Osteoblast (primary cell): ENCODE measurements at regions not wholly inside any gene's neighbourhood (a gene's known extent, or its start where the extent isn't known, plus 50 kb on each side); places are given as distances from the start of the nearest gene placed in this dataset.

Experiments used
- DNase-seq: peaks from one replicate; pipeline ENCODE4 v3.0.0; 2011; ENCODE audit warnings: low spot score, mixed read lengths; ENCODE audit not compliant: insufficient read length; ENCODE audit errors: missing footprints
- H2AFZ ChIP-seq: 2 replicates; pipeline ENCODE4 v1.6.0; 2011; ENCODE audit warnings: mild to moderate bottlenecking, low read length
- H3K27ac ChIP-seq: 2 replicates; pipeline ENCODE4 v1.5.1; 2011; ENCODE audit warnings: mild to moderate bottlenecking, low read depth, low read length, moderate library complexity
- H3K27me3 ChIP-seq: 2 replicates; pipeline ENCODE4 v1.6.0; 2012; ENCODE audit warnings: mild to moderate bottlenecking, control low read depth, inconsistent platforms, low read length, moderate library complexity; ENCODE audit not compliant: insufficient read depth
- H3K36me3 ChIP-seq: 2 replicates; pipeline ENCODE4 v1.5.1; 2011; ENCODE audit warnings: mild to moderate bottlenecking, low read length, control low read depth, moderate library complexity; ENCODE audit not compliant: insufficient read depth
- H3K4me1 ChIP-seq: 2 replicates; pipeline ENCODE4 v1.5.1; 2011; ENCODE audit warnings: mild to moderate bottlenecking, low read length, control low read depth, moderate library complexity; ENCODE audit not compliant: insufficient read depth
- H3K4me2 ChIP-seq: 2 replicates; pipeline ENCODE4 v1.6.0; 2011; ENCODE audit warnings: mild to moderate bottlenecking, low read length; ENCODE audit not compliant: insufficient read depth
- H3K4me3 ChIP-seq: fragments of 200-600 bp; sonication (generic); 3 replicates; pipeline ENCODE4 v1.5.1; 2012; ENCODE audit warnings: mild to moderate bottlenecking, low read length, inconsistent platforms; ENCODE audit not compliant: insufficient read depth
- H3K79me2 ChIP-seq: 2 replicates; pipeline ENCODE4 v1.6.0; 2012; ENCODE audit warnings: mild to moderate bottlenecking, low read length, control low read depth, inconsistent platforms; ENCODE audit not compliant: insufficient read depth
- H3K9me3 ChIP-seq: 2 replicates; pipeline ENCODE4 v1.5.1; 2011; ENCODE audit warnings: low read depth, low read length, control low read depth
- H4K20me1 ChIP-seq: 2 replicates; pipeline ENCODE4 v1.6.0; 2012; ENCODE audit warnings: mild to moderate bottlenecking, low read length, control low read depth; ENCODE audit not compliant: insufficient read depth
- CTCF ChIP-seq: IDR thresholded peaks from 2 replicates; pipeline ENCODE4 v1.5.1; 2011; ENCODE audit warnings: mild to moderate bottlenecking, low read depth, low read length, moderate library complexity; ENCODE audit errors: extremely low read depth

DNA sequence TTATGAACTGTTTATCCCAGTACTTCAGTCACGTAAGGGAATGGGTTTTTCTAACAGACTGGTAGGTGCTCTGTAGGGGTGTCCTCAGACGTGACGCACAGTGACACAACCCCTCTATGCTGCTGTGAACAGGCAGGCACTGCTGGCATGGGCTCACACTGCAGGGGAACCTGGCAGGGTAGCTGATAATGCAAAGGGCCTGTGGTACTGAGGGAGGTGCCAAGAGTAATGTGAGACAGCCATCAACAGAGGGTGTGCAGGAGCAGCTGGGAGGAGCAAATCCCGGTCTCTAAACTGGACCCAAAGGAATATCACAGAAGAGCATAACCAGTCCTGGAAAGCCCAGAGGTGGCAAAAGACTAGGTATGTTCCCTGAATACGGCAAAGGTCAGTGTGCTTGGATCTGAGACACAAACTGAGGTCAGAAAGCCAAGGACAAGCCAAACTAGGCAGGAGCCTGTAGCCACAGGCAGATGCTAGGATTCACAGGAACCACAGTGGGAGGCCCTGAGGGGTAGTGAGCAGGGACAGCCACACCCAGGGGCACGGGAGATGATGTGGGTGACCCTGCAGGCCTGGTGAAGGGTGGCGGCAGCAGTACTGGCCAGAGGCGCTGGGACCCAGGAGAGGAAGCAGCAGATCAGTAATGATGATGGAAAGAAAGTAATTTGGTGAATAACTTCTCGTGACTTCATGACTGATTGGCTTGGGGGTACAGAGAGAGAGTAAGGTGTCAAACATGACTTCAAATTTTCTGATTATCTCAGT lies 248.1 kb upstream of the CHRNA7 start:
- Histone ChIP-seq H4K20me1 (no peaks in the 10 kb centered on the region), H3K27ac (no peak overlapping the region), H2AFZ (no peak overlapping the region), H3K36me3 (no peaks in the 10 kb centered on the region), H3K4me3 (no peak overlapping the region), H3K79me2 (no peaks in the 10 kb centered on the region), H3K4me2 (no peak overlapping the region), H3K4me1 (no peaks in the 10 kb centered on the region), H3K27me3 (no peaks in the 10 kb centered on the region), H3K9me3 (no peaks in the 10 kb centered on the region)
- no peak for TF ChIP-seq CTCF
- no peak for DNase-seq

DNA sequence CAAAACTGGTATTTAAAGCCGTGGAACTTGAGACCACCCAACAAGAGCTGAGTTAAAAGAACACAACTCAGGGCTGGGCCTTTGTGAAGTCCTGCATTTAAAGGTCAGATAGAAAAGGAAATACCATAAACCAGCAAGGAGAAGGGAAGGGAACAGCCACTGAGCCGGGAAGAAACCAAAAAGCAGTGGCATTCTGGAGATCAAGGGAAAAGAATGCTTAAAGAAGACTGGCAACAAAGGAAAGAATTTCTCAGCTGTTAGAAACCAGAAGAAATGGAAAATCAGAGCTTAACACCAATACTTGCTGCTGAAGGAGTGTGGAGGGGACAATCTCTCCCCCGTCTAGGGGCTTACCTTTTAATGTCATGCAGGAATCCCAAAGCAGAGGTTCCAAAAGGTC lies 247.4 kb upstream of the CHRNA7 start:
- Histone ChIP-seq H3K27me3 (no peaks in the 10 kb centered on the region), H3K4me1 (no peaks in the 10 kb centered on the region), H2AFZ (no peak overlapping the region), H3K27ac (no peak overlapping the region), H4K20me1 (no peaks in the 10 kb centered on the region), H3K9me3 (no peaks in the 10 kb centered on the region), H3K36me3 (no peaks in the 10 kb centered on the region), H3K4me2 (no peak overlapping the region), H3K79me2 (no peaks in the 10 kb centered on the region), H3K4me3 (no peak overlapping the region)
- DNase-seq, result no peak
- TF ChIP-seq CTCF, result no peak

- no peak overlapping the region for H2AFZ ChIP-seq
- H3K4me1 ChIP-seq, result no peaks in the 10 kb centered on the region
- H4K20me1 ChIP-seq, result no peaks in the 10 kb centered on the region
- no peak overlapping the region for H3K27ac ChIP-seq
- no peaks in the 10 kb centered on the region for H3K9me3 ChIP-seq
- no peaks in the 10 kb centered on the region for H3K79me2 ChIP-seq
- no peak for TF ChIP-seq CTCF
- no peak for DNase-seq
- no peaks in the 10 kb centered on the region for H3K27me3 ChIP-seq
- no peak overlapping the region for H3K4me2 ChIP-seq
- no peaks in the 10 kb centered on the region for H3K36me3 ChIP-seq
- no peak overlapping the region for H3K4me3 ChIP-seq
These were observed 244.0 kb upstream of the CHRNA7 start for GRCh38 chr15:31786360-31786759.

GRCh38 chr15:31788104-31788503 lies 242.2 kb upstream of the CHRNA7 start:
- H3K27me3 ChIP-seq, result no peaks in the 10 kb centered on the region
- no peak overlapping the region for H3K4me2 ChIP-seq
- H3K9me3 ChIP-seq, result no peaks in the 10 kb centered on the region
- no peaks in the 10 kb centered on the region for H3K79me2 ChIP-seq
- DNase-seq, result no peak
- no peak overlapping the region for H3K4me3 ChIP-seq
- no peak for TF ChIP-seq CTCF
- no peaks in the 10 kb centered on the region for H3K36me3 ChIP-seq
- no peak overlapping the region for H2AFZ ChIP-seq
- H3K27ac ChIP-seq, result no peak overlapping the region
- H3K4me1 ChIP-seq, result no peaks in the 10 kb centered on the region
- no peaks in the 10 kb centered on the region for H4K20me1 ChIP-seq
